Breast epithelium (tissue), 4 donors: ENCODE measurements at regions not wholly inside any gene's neighbourhood (a gene's known extent, or its start where the extent isn't known, plus 50 kb on each side); places are given as distances from the start of the nearest gene placed in this dataset.

Experiments
- DNase-seq, 2 donors: peaks; one replicate each; pipeline ENCODE4 v3.0.0-alpha.2; 2019; ENCODE audit warnings: low spot score in 2 of 2
- H3K27ac ChIP-seq, 2 donors: fragments of 200-600 bp; sonication (generic) in 1 of 2; one replicate each; pipeline ENCODE4 v1.5.1; 2016 to 2019; ENCODE audit warnings: mild to moderate bottlenecking in 1 of 2
- H3K27me3 ChIP-seq, 2 donors: fragments of 200-600 bp; sonication (generic) in 1 of 2; one replicate each; pipeline versions ENCODE4 v1.5.1 to v1.6.0; 2017 to 2019; ENCODE audit warnings: control low read depth in 1 of 2, mild to moderate bottlenecking in 1 of 2
- H3K36me3 ChIP-seq: fragments of 200-600 bp; one replicate; pipeline ENCODE4 v1.5.1; 2019
- H3K4me1 ChIP-seq, 2 donors: fragments of 200-600 bp; sonication (generic); one replicate each; pipeline ENCODE4 v1.5.1; 2016 to 2019; ENCODE audit warnings: control low read depth in 1 of 2
- H3K4me3 ChIP-seq, 3 donors: fragments of 200-600 bp; sonication (generic); 1 replicate in 2 of 3; 2 replicates in 1 of 3; pipeline ENCODE4 v1.5.1; 2016 to 2019; ENCODE audit warnings: mild to moderate bottlenecking in 3 of 3, moderate library complexity in 2 of 3
- H3K9me3 ChIP-seq, 2 donors: fragments of 200-600 bp; sonication (generic) in 1 of 2; one replicate each; pipeline ENCODE4 v1.5.1; 2016 to 2019; ENCODE audit warnings: control low read depth in 1 of 2
- POLR2A ChIP-seq: fragments of 450-650 bp; IDR thresholded peaks from one replicate; pipeline ENCODE4 v1.6.1; 2016; ENCODE audit warnings: antibody characterized with exemption, mild to moderate bottlenecking, moderate library complexity
- POLR2AphosphoS5 ChIP-seq, 3 donors: sonication (generic); formaldehyde crosslinking; IDR thresholded peaks; one replicate each; pipeline ENCODE4 v1.6.1; 2017; ENCODE audit warnings: antibody characterized with exemption in 3 of 3
- intact Hi-C: fragments of 100-400 bp; cut with DNase I; formaldehyde crosslinking; loops from one replicate; pipeline ENCODE4 v1.15.1; 2023; ENCODE audit warnings: low total_unique reads
- TF ChIP-seq, protein P1 (sequence below), 3 donors: fragments of 450-650 bp; IDR thresholded peaks; one replicate each; pipeline ENCODE4 v1.5.1; 2016 to 2017; ENCODE audit warnings: antibody characterized with exemption in 3 of 3, mild to moderate bottlenecking in 3 of 3, moderate library complexity in 3 of 3

DNA sequence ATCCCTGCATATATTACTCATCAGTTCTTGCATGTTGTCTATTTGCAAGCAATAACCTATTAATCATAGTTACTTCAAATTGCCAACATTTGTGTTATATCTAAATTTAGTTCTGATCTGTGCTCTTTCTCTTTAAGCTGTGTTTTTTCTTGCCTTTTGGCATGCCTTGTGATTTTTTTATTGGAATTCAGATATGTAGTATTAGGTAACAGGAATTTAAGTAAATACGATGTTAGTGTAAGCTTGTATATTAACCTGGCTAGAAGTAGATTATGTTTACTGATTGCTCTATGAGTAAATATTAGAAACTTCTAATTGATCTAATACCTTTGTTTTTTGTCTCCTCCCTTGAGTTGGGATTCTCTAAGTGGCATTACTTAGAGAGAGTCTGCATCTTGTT lies 718.9 kb upstream of the POT1 start:
- no peak overlapping the region for H3K4me3 ChIP-seq
- TF ChIP-seq, protein P1, sequence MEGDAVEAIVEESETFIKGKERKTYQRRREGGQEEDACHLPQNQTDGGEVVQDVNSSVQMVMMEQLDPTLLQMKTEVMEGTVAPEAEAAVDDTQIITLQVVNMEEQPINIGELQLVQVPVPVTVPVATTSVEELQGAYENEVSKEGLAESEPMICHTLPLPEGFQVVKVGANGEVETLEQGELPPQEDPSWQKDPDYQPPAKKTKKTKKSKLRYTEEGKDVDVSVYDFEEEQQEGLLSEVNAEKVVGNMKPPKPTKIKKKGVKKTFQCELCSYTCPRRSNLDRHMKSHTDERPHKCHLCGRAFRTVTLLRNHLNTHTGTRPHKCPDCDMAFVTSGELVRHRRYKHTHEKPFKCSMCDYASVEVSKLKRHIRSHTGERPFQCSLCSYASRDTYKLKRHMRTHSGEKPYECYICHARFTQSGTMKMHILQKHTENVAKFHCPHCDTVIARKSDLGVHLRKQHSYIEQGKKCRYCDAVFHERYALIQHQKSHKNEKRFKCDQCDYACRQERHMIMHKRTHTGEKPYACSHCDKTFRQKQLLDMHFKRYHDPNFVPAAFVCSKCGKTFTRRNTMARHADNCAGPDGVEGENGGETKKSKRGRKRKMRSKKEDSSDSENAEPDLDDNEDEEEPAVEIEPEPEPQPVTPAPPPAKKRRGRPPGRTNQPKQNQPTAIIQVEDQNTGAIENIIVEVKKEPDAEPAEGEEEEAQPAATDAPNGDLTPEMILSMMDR (IDR thresholded peaks at IDR 0.05): no peak
- TF ChIP-seq POLR2AphosphoS5 (IDR thresholded peaks at IDR 0.05) (no peak), POLR2A (no peak)
- H3K36me3 ChIP-seq: no peaks in the 10 kb centered on the region
- no peaks in the 10 kb centered on the region for H3K9me3 ChIP-seq
- H3K4me1 ChIP-seq: no peaks in the 10 kb centered on the region
- intact Hi-C loops: no loop called here
- no peaks in the 10 kb centered on the region for H3K27me3 ChIP-seq
- H3K27ac ChIP-seq: no peak overlapping the region
- no peak for DNase-seq

DNA sequence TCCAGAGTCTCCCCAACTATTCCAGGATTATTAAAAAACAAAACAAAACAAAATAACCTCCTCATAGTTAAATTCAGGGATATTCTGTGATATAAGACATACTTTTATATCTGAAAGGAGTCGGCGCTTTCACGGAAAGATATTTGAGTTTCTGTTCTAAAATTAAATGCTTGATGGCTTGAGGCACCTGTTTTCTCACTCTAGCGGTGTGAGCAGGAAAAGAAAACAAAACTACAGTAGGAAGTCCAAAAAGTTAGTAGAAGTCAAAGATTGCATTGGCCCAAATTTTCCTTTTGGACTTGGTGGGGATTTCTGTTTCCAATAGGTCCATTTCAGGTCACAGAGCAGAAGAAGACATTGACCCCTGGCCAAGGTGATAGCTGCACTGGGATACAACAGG lies 716.1 kb upstream of the POT1 start:
- Histone ChIP-seq H3K27me3 (no peaks in the 10 kb centered on the region), H3K27ac (no peak overlapping the region), H3K36me3 (no peaks in the 10 kb centered on the region), H3K9me3 (no peaks in the 10 kb centered on the region), H3K4me1 (no peaks in the 10 kb centered on the region), H3K4me3 (no peak overlapping the region)
- TF ChIP-seq POLR2AphosphoS5 (IDR thresholded peaks at IDR 0.05) (no peak), POLR2A (no peak)
- TF ChIP-seq, protein P1 (IDR thresholded peaks at IDR 0.05): no peak
- intact Hi-C loops: no loop called here
- DNase-seq: no peak

DNA sequence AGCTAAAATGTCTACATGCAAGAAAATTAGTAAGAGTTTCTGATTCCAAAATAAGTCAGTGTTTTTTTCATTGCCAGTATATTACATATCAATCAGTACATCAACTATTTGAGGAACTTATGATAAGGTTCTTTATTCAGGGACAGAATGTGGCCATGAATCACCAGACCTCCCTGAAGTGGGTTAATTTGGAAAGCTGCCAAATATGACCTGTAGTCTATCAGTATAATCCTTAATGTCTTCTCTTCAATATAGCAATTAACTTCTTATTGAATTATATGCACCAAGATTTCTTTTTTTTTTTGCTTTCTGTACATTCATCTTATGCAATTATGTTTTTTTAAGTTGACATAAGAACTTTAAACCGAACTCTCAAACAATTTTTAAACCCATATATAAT lies 714.5 kb upstream of the POT1 start:
- TF ChIP-seq POLR2A: no peak
- TF ChIP-seq, protein P1 (IDR thresholded peaks at IDR 0.05): no peak
- no peak for TF ChIP-seq POLR2AphosphoS5 (IDR thresholded peaks at IDR 0.05)
- H3K4me3 ChIP-seq: no peak overlapping the region
- H3K27me3 ChIP-seq: no peaks in the 10 kb centered on the region
- intact Hi-C loops: no loop called here
- no peaks in the 10 kb centered on the region for H3K4me1 ChIP-seq
- H3K36me3 ChIP-seq: no peaks in the 10 kb centered on the region
- H3K27ac ChIP-seq: no peak overlapping the region
- no peaks in the 10 kb centered on the region for H3K9me3 ChIP-seq
- DNase-seq: no peak

DNA sequence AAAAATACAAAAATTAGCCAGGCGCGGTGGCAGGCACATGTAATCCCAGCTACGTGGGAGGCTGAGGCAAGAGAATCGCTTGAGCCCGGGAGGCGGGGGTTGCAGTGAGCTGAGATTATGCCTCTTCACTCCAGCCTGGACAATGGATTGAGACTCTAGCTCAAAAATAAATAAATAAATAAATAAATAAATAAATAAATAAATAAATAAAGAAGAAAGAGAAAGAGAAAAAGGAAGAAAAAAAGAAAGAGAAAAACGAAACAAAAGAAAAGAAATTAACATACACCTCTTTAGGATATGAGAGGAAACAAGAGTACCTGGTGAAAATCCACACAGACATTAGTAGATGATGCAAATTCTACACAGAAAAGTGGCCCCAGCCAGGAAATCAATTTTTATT lies 713.7 kb upstream of the POT1 start:
- no peak overlapping the region for H3K27ac ChIP-seq
- H3K36me3 ChIP-seq: no peaks in the 10 kb centered on the region
- TF ChIP-seq, protein P1 (IDR thresholded peaks at IDR 0.05): no peak
- TF ChIP-seq POLR2A (no peak), POLR2AphosphoS5 (IDR thresholded peaks at IDR 0.05) (no peak)
- intact Hi-C loops: no loop called here
- no peak for DNase-seq
- H3K9me3 ChIP-seq: no peaks in the 10 kb centered on the region
- H3K27me3 ChIP-seq: no peaks in the 10 kb centered on the region
- no peak overlapping the region for H3K4me3 ChIP-seq
- no peaks in the 10 kb centered on the region for H3K4me1 ChIP-seq

DNA sequence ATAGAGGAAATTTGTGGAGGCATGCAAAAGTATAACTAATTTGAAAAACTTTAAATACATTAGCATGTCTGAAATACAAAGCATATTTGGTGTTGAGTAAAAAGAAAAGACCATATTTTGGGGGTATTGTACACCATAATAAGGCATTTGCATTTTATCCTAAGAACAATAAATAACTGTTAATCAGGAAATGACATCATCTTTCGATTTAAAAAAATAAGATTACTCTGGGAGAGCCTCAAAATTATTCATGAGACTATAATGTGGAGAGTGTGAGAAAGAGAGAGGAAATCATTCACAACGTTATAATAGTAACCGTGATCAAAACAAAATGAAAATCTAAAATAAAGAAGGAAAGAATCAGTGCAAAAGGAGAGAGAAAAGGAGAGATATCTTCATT lies 712.3 kb upstream of the POT1 start:
- intact Hi-C loops: no loop called here
- no peak for DNase-seq
- no peak overlapping the region for H3K4me3 ChIP-seq
- no peaks in the 10 kb centered on the region for H3K4me1 ChIP-seq
- TF ChIP-seq POLR2A (no peak), POLR2AphosphoS5 (IDR thresholded peaks at IDR 0.05) (no peak)
- TF ChIP-seq, protein P1 (IDR thresholded peaks at IDR 0.05): no peak
- no peaks in the 10 kb centered on the region for H3K27me3 ChIP-seq
- no peak overlapping the region for H3K27ac ChIP-seq
- H3K36me3 ChIP-seq: no peaks in the 10 kb centered on the region
- no peaks in the 10 kb centered on the region for H3K9me3 ChIP-seq
